OCI-LY1 (cell line): ENCODE measurements at regions not wholly inside any gene's neighbourhood (a gene's known extent, or its start where the extent isn't known, plus 50 kb on each side); places are given as distances from the start of the nearest gene placed in this dataset.

ENCODE experiments used
- EZH2 ChIP-seq: fragments of 200-600 bp; sonication (generic), shearing (Covaris generic); IDR thresholded peaks from 2 replicates; pipeline ENCODE4 v1.8.0; 2017; ENCODE audit warnings: borderline replicate concordance, mixed run types, mild to moderate bottlenecking, antibody characterized with exemption, low read length, moderate library complexity, mixed read lengths
- TF ChIP-seq, protein P1 (sequence below): fragments of 200-600 bp; sonication (generic), shearing (Covaris generic); IDR thresholded peaks from 2 replicates; pipeline ENCODE4 v1.5.1; 2017; ENCODE audit warnings: mild to moderate bottlenecking, antibody characterized with exemption, low read length, moderate library complexity, mixed read lengths

DNA sequence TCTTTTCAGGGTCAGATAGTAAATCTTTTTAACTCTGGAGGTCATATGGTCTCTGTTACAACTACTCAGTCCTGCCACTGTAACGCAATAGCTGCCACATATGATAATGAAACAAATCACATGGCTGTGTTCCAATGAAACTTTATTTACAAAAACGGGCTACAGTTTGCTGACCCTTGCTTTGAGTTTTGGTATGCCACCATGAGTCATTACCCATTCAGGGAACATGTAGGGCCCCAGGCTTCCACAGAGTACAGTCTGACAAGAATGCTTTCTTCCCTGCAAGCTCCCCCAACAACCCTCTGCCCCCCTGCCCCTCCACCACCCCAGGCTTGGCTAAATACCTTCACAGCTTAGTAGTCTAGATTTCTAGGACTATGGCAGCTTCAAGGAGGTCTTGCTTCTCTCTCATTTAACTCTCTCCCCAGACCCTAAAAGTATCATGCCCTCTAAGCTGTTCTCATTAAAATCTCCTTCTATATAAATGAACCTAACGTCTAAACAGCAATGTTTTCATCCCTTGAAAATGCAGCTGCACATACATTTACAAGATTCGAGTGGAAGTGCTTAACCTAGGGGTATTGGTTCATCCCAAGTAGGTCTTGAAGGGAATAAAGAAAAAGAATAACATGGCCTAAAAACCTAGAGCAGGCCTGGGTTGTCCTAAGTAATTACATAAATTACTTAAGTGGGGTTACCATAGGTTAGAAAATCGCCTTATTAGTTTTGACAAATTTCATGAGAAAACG, 117.8 kb upstream of the PRICKLE2 start:
- TF ChIP-seq EZH2, result no peak
- TF ChIP-seq, protein P1, sequence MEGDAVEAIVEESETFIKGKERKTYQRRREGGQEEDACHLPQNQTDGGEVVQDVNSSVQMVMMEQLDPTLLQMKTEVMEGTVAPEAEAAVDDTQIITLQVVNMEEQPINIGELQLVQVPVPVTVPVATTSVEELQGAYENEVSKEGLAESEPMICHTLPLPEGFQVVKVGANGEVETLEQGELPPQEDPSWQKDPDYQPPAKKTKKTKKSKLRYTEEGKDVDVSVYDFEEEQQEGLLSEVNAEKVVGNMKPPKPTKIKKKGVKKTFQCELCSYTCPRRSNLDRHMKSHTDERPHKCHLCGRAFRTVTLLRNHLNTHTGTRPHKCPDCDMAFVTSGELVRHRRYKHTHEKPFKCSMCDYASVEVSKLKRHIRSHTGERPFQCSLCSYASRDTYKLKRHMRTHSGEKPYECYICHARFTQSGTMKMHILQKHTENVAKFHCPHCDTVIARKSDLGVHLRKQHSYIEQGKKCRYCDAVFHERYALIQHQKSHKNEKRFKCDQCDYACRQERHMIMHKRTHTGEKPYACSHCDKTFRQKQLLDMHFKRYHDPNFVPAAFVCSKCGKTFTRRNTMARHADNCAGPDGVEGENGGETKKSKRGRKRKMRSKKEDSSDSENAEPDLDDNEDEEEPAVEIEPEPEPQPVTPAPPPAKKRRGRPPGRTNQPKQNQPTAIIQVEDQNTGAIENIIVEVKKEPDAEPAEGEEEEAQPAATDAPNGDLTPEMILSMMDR, result no peak
